OCI-LY7 (cell line): ENCODE measurements at regions not wholly inside any gene's neighbourhood (a gene's known extent, or its start where the extent isn't known, plus 50 kb on each side); places are given as distances from the start of the nearest gene placed in this dataset.

Source experiments
- EZH2phosphoT487 ChIP-seq: fragments of 200-600 bp; sonication (generic); IDR thresholded peaks from 2 replicates; pipeline ENCODE4 v1.6.1; 2018; ENCODE audit warnings: low read depth, borderline replicate concordance, mild to moderate bottlenecking, mixed run types, antibody characterized with exemption, low read length, moderate library complexity, mixed read lengths
- TF ChIP-seq, protein P1 (sequence below): fragments of 200-600 bp; sonication (generic); conservative IDR thresholded peaks from 2 replicates; pipeline ENCODE4 v1.5.1; 2014; ENCODE audit warnings: mild to moderate bottlenecking, antibody characterized with exemption, low read length, moderate library complexity, mixed read lengths

DNA sequence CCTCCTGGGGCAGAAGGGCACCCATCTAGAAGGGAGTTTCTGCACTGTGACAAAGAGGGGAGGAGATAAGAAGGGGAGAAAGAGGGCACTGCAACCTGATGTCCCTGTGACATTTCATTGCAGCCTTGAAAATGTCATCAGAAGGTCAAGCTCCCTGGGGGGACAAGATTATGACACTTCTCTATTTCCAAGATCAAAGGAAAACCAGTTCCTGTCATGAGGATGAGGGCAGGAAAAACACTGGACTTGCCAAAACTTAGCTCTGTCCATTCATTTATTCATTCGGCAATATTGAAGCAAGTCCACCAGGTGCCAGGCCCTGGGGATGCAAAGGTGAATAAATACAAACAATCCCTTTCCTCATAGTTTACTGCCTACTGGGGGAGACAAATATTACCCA is 138.4 kb upstream of the CDKN3 start:
- TF ChIP-seq, protein P1, sequence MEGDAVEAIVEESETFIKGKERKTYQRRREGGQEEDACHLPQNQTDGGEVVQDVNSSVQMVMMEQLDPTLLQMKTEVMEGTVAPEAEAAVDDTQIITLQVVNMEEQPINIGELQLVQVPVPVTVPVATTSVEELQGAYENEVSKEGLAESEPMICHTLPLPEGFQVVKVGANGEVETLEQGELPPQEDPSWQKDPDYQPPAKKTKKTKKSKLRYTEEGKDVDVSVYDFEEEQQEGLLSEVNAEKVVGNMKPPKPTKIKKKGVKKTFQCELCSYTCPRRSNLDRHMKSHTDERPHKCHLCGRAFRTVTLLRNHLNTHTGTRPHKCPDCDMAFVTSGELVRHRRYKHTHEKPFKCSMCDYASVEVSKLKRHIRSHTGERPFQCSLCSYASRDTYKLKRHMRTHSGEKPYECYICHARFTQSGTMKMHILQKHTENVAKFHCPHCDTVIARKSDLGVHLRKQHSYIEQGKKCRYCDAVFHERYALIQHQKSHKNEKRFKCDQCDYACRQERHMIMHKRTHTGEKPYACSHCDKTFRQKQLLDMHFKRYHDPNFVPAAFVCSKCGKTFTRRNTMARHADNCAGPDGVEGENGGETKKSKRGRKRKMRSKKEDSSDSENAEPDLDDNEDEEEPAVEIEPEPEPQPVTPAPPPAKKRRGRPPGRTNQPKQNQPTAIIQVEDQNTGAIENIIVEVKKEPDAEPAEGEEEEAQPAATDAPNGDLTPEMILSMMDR: no peak
- no peak for TF ChIP-seq EZH2phosphoT487
